PC-3 (cell line): ENCODE measurements at regions not wholly inside any gene's neighbourhood (a gene's known extent, or its start where the extent isn't known, plus 50 kb on each side); places are given as distances from the start of the nearest gene placed in this dataset.

Source experiments
- ATAC-seq: fragments of 200-7000 bp; cut with Tn5 transposase; 2 replicates; pipeline ENCODE4 v1.9.1; 2020; ENCODE audit warnings: mild to moderate bottlenecking, moderate library complexity
- BruUV-seq: library from RNA; stranded (reverse); fragments of 400-500 nt; replicated peaks from 2 replicates; lab custom pipeline; 2021; lab: Mats Ljungman, UMichigan
- CTCF ChIA-PET: fragments of 300-600 bp; sonication (Branson Sonifier 250); formaldehyde crosslinking; loops from one replicate; lab custom pipeline; 2022; ENCODE audit warnings: antibody characterized with exemption; lab: Charles Lee
- POLR2A ChIA-PET: fragments of 300-600 bp; sonication (Branson Sonifier 250); formaldehyde crosslinking; loops from one replicate; lab custom pipeline; 2022; ENCODE audit warnings: antibody characterized with exemption; ENCODE audit not compliant: unreplicated experiment; lab: Charles Lee
- DNase-seq: peaks from one replicate; pipeline ENCODE4 v3.0.0-alpha.2; 2015
- H2AFZ ChIP-seq: fragments of 300-600 bp; sonication (generic); 2 replicates; pipeline ENCODE4 v1.6.0; 2016; ENCODE audit warnings: antibody characterized with exemption, low read length
- H3F3A ChIP-seq: fragments of 300-600 bp; sonication (generic); one replicate; pipeline ENCODE4 v1.6.0; 2017; ENCODE audit warnings: antibody characterized with exemption, low read length, control low read depth, mild to moderate bottlenecking; ENCODE audit not compliant: unreplicated experiment
- H3K27ac ChIP-seq: fragments of 300-600 bp; sonication (generic); 2 replicates; pipeline ENCODE4 v1.5.1; 2016; ENCODE audit warnings: mild to moderate bottlenecking, low read length
- H3K27me3 ChIP-seq: fragments of 300-600 bp; sonication (generic); 2 replicates; pipeline ENCODE4 v1.6.1; 2016; ENCODE audit warnings: low read length, mixed read lengths
- H3K36me3 ChIP-seq: fragments of 300-600 bp; sonication (generic); 2 replicates; pipeline ENCODE4 v1.6.1; 2016; ENCODE audit warnings: low read depth, mixed run types, low read length, mixed read lengths
- H3K4me1 ChIP-seq: fragments of 300-600 bp; sonication (generic); 2 replicates; pipeline ENCODE4 v1.5.1; 2016; ENCODE audit warnings: low read length; ENCODE audit not compliant: insufficient read depth
- H3K4me2 ChIP-seq: fragments of 300-600 bp; sonication (generic); 2 replicates; pipeline ENCODE4 v1.6.0; 2016; ENCODE audit warnings: low read length
- H3K4me3 ChIP-seq: fragments of 300-600 bp; sonication (generic); 2 replicates; pipeline ENCODE4 v1.5.1; 2016; ENCODE audit warnings: mild to moderate bottlenecking, low read length, mixed read lengths
- H3K79me2 ChIP-seq: fragments of 300-600 bp; sonication (generic); 2 replicates; pipeline ENCODE4 v1.6.1; 2017; ENCODE audit warnings: low read length, mixed read lengths
- H3K9ac ChIP-seq: fragments of 300-600 bp; sonication (generic); 2 replicates; pipeline ENCODE4 v1.6.0; 2016; ENCODE audit warnings: mild to moderate bottlenecking, low read length
- H3K9me2 ChIP-seq: fragments of 300-600 bp; sonication (generic); replicated peaks from 2 replicates; pipeline ENCODE4 v1.6.1; 2016; ENCODE audit warnings: mixed run types, low read length, mixed read lengths
- H3K9me3 ChIP-seq: fragments of 300-600 bp; sonication (generic); 2 replicates; pipeline ENCODE4 v1.6.1; 2016; ENCODE audit warnings: low read length, mixed read lengths
- H4K20me1 ChIP-seq: fragments of 300-600 bp; sonication (generic); 2 replicates; pipeline ENCODE4 v1.6.1; 2016; ENCODE audit warnings: low read length, mixed read lengths
- CTCF ChIP-seq: fragments of 300-600 bp; sonication (generic); conservative IDR thresholded peaks from 2 replicates; pipeline ENCODE4 v1.5.1; 2017; ENCODE audit warnings: antibody characterized with exemption, low read depth, mild to moderate bottlenecking, low read length
- EZH2 ChIP-seq: fragments of 300-600 bp; sonication (generic); IDR thresholded peaks from one replicate; pipeline ENCODE4 v1.6.1; 2017; ENCODE audit warnings: antibody characterized with exemption, mild to moderate bottlenecking, low read length; ENCODE audit not compliant: unreplicated experiment
- EZH2phosphoT487 ChIP-seq: fragments of 300-600 bp; sonication (generic); IDR thresholded peaks from 2 replicates; pipeline ENCODE4 v1.6.1; 2018; ENCODE audit warnings: mild to moderate bottlenecking, antibody characterized with exemption, low read length, borderline replicate concordance
- intact Hi-C: fragments of 100-400 bp; cut with micrococcal nuclease; formaldehyde crosslinking; loops from 2 replicates; pipeline ENCODE4 v1.9.0; 2023

GRCh38 chr5:167918813-167919483 is 372.5 kb upstream of the WWC1 start:
- no peaks in the 10 kb centered on the region for H3K9me3 ChIP-seq
- POLR2A ChIA-PET: no interaction called here

GRCh38 chr5:167920589-167920988 is 370.9 kb upstream of the WWC1 start:
- DNase-seq (peak; percentile 14), ATAC-seq (no peak)
- CTCF ChIA-PET: no interaction called here
- Histone ChIP-seq H3K36me3 (no peaks in the 10 kb centered on the region), H3K79me2 (no peaks in the 10 kb centered on the region), H3K9me2 (no peaks in the 10 kb centered on the region), H3F3A (no peaks in the 10 kb centered on the region), H4K20me1 (no peaks in the 10 kb centered on the region), H2AFZ (no peak overlapping the region), H3K27me3 (peaks cover 33% of the 10 kb centered on the region), H3K9me3 (no peaks in the 10 kb centered on the region), H3K4me1 (no peaks in the 10 kb centered on the region), H3K4me3 (no peak overlapping the region), H3K9ac (no peak overlapping the region), H3K4me2 (no peak overlapping the region), H3K27ac (no peak overlapping the region)
- intact Hi-C loops: no loop called here
- POLR2A ChIA-PET: no interaction called here
- BruUV-seq: no TSS peak
- no peak for TF ChIP-seq EZH2phosphoT487
- no peak for TF ChIP-seq CTCF
- no peak for TF ChIP-seq EZH2

More at GRCh38 chr5:167918813-167919483, 372.5 kb upstream of the WWC1 start:
- TF ChIP-seq EZH2 (no peak), EZH2phosphoT487 (no peak), CTCF (no peak)
- no peaks in the 10 kb centered on the region for H3F3A ChIP-seq
- intact Hi-C loops: no loop called here
- no peaks in the 10 kb centered on the region for H3K36me3 ChIP-seq
- no peaks in the 10 kb centered on the region for H3K4me1 ChIP-seq
- no peak overlapping the region for H3K4me3 ChIP-seq
- H2AFZ ChIP-seq: no peak overlapping the region
- CTCF ChIA-PET: no interaction called here
- ATAC-seq: no peak
- no peak overlapping the region for H3K9ac ChIP-seq
- H3K9me2 ChIP-seq: no peaks in the 10 kb centered on the region
- no peaks in the 10 kb centered on the region for H4K20me1 ChIP-seq
- BruUV-seq: no TSS peak
- H3K79me2 ChIP-seq: no peaks in the 10 kb centered on the region
- no peak for DNase-seq
- peaks cover 31% of the 10 kb centered on the region for H3K27me3 ChIP-seq
- H3K4me2 ChIP-seq: no peak overlapping the region
- no peak overlapping the region for H3K27ac ChIP-seq

- ChIA-PET CTCF (no interaction called here), POLR2A (no interaction called here)
- H3K36me3 ChIP-seq: no peaks in the 10 kb centered on the region
- no peaks in the 10 kb centered on the region for H4K20me1 ChIP-seq
- no peak for ATAC-seq
- H3K4me1 ChIP-seq: no peaks in the 10 kb centered on the region
- no peaks in the 10 kb centered on the region for H3K9me2 ChIP-seq
- no peak overlapping the region for H2AFZ ChIP-seq
- TF ChIP-seq CTCF (no peak), EZH2phosphoT487 (no peak), EZH2 (no peak)
- no peak for DNase-seq
- no peak overlapping the region for H3K4me3 ChIP-seq
- no peaks in the 10 kb centered on the region for H3K9me3 ChIP-seq
- BruUV-seq: no TSS peak
- H3K79me2 ChIP-seq: no peaks in the 10 kb centered on the region
- no peak overlapping the region for H3K27ac ChIP-seq
- H3K27me3 ChIP-seq: peaks cover 33% of the 10 kb centered on the region
- no peaks in the 10 kb centered on the region for H3F3A ChIP-seq
- no peak overlapping the region for H3K4me2 ChIP-seq
- H3K9ac ChIP-seq: no peak overlapping the region
- intact Hi-C loops: no loop called here
Observed at GRCh38 chr5:167921796-167922195, 369.6 kb upstream of the WWC1 start.
